KMS-11 (cell line): ENCODE measurements at regions not wholly inside any gene's neighbourhood (a gene's known extent, or its start where the extent isn't known, plus 50 kb on each side); places are given as distances from the start of the nearest gene placed in this dataset.

Experiments used
- H2AFZ ChIP-seq: fragments of 200-600 bp; sonication (generic); 2 replicates; pipeline ENCODE4 v1.6.1; 2016; ENCODE audit warnings: antibody characterized with exemption, mixed run types, low read depth
- H3K27ac ChIP-seq: fragments of 200-600 bp; sonication (generic); 2 replicates; pipeline ENCODE4 v1.6.1; 2016; ENCODE audit warnings: mild to moderate bottlenecking, mixed run types
- H3K27me3 ChIP-seq: fragments of 200-600 bp; sonication (generic); 2 replicates; pipeline ENCODE4 v1.6.1; 2017; ENCODE audit warnings: mild to moderate bottlenecking, low read depth, mixed run types, moderate library complexity; ENCODE audit not compliant: insufficient read depth
- H3K36me3 ChIP-seq: fragments of 200-600 bp; sonication (generic); 2 replicates; pipeline ENCODE4 v1.6.1; 2017; ENCODE audit warnings: mild to moderate bottlenecking, mixed run types; ENCODE audit not compliant: insufficient read depth
- H3K4me1 ChIP-seq: fragments of 200-600 bp; sonication (generic); 2 replicates; pipeline ENCODE4 v1.6.1; 2016; ENCODE audit warnings: mild to moderate bottlenecking, low read depth, mixed run types; ENCODE audit not compliant: poor library complexity, severe bottlenecking
- H3K4me2 ChIP-seq: fragments of 200-600 bp; sonication (generic); 2 replicates; pipeline ENCODE4 v1.7.0; 2016; ENCODE audit warnings: mild to moderate bottlenecking, mixed run types
- H3K4me3 ChIP-seq: fragments of 200-600 bp; sonication (generic); IDR thresholded peaks from 2 replicates; pipeline ENCODE4 v1.6.1; 2017; ENCODE audit warnings: low read depth, low read length, mixed read lengths; ENCODE audit not compliant: insufficient read depth
- H3K79me2 ChIP-seq: fragments of 200-600 bp; sonication (generic); 2 replicates; pipeline ENCODE4 v1.6.1; 2016; ENCODE audit warnings: low read depth, mixed run types; ENCODE audit not compliant: insufficient read depth
- H3K9ac ChIP-seq: fragments of 200-600 bp; sonication (generic); 2 replicates; pipeline ENCODE4 v1.6.1; 2016; ENCODE audit warnings: mild to moderate bottlenecking, mixed run types
- H4K20me1 ChIP-seq: fragments of 200-600 bp; sonication (generic); 2 replicates; pipeline ENCODE4 v1.6.1; 2016; ENCODE audit warnings: mild to moderate bottlenecking, mixed run types; ENCODE audit not compliant: insufficient read depth
- CTCF ChIP-seq: fragments of 200-600 bp; sonication (generic); conservative IDR thresholded peaks from 2 replicates; pipeline ENCODE4 v1.6.1; 2017; ENCODE audit warnings: low read depth, mild to moderate bottlenecking, antibody characterized with exemption, low read length, moderate library complexity, mixed read lengths

GRCh38 chr5:101153526-101153925 is 250.4 kb upstream of the ST8SIA4 start:
- H3K4me2 ChIP-seq: no peak overlapping the region
- no peak for TF ChIP-seq CTCF
- no peak overlapping the region for H3K27ac ChIP-seq
- no peaks in the 10 kb centered on the region for H3K36me3 ChIP-seq
- no peaks in the 10 kb centered on the region for H3K27me3 ChIP-seq
- H2AFZ ChIP-seq: no peak overlapping the region
- no peaks in the 10 kb centered on the region for H4K20me1 ChIP-seq
- H3K4me3 ChIP-seq: no peak overlapping the region
- no peaks in the 10 kb centered on the region for H3K79me2 ChIP-seq
- no peak overlapping the region for H3K9ac ChIP-seq
- H3K4me1 ChIP-seq: no peaks in the 10 kb centered on the region

DNA sequence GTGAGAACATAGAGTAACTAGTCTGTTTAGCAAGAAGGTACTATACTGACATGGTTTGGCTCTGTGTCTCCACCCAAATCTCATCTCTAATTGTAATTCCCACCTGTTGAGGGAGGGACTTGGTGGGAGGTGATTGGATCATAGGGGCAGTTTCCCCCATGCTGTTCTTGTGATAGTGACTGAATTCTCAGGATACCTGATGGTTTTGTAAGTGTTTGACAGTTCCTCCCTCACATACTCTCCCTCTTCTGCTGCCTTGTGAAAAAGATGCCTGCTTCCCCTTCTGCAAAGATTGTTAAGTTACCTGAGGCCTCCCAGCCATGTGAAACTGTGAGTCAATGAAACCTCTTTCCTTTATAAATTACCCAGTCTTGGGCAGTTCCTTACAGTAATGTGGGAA is 240.4 kb upstream of the ST8SIA4 start:
- Histone ChIP-seq H3K36me3 (no peaks in the 10 kb centered on the region), H4K20me1 (no peaks in the 10 kb centered on the region), H3K79me2 (no peaks in the 10 kb centered on the region), H3K27me3 (no peaks in the 10 kb centered on the region), H3K4me1 (no peaks in the 10 kb centered on the region), H2AFZ (no peak overlapping the region), H3K27ac (no peak overlapping the region), H3K4me3 (no peak overlapping the region), H3K4me2 (no peak overlapping the region), H3K9ac (no peak overlapping the region)
- no peak for TF ChIP-seq CTCF

GRCh38 chr5:101142102-101142501 is 239.0 kb upstream of the ST8SIA4 start:
- no peak for TF ChIP-seq CTCF
- H3K27me3 ChIP-seq: no peaks in the 10 kb centered on the region
- no peaks in the 10 kb centered on the region for H4K20me1 ChIP-seq
- H3K4me2 ChIP-seq: no peak overlapping the region
- H3K4me1 ChIP-seq: no peaks in the 10 kb centered on the region
- H3K79me2 ChIP-seq: no peaks in the 10 kb centered on the region
- no peak overlapping the region for H3K4me3 ChIP-seq
- no peak overlapping the region for H3K9ac ChIP-seq
- H2AFZ ChIP-seq: no peak overlapping the region
- no peak overlapping the region for H3K27ac ChIP-seq
- no peaks in the 10 kb centered on the region for H3K36me3 ChIP-seq

DNA sequence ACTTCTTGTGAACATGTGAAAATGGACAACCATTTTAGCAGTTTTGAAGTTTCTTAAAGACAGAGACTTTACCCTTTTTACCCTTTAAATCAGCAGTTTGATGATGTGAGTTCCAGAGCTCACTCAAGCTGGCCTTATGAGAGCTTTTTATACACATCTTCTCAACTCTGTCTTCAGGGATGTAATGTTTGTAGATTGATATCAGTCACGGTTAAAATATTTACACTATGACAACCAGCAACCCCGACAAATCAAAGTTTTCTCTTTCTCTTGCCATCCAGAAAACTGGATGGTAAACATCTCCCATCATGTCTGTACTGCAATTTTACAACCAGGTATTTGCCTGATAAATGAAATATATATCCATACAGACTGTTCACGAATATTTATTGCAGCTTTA is 233.4 kb upstream of the ST8SIA4 start:
- no peak overlapping the region for H3K4me2 ChIP-seq
- no peak overlapping the region for H3K27ac ChIP-seq
- H2AFZ ChIP-seq: no peak overlapping the region
- H3K36me3 ChIP-seq: no peaks in the 10 kb centered on the region
- no peaks in the 10 kb centered on the region for H4K20me1 ChIP-seq
- H3K4me1 ChIP-seq: no peaks in the 10 kb centered on the region
- no peak overlapping the region for H3K4me3 ChIP-seq
- H3K27me3 ChIP-seq: no peaks in the 10 kb centered on the region
- TF ChIP-seq CTCF: no peak
- no peak overlapping the region for H3K9ac ChIP-seq
- no peaks in the 10 kb centered on the region for H3K79me2 ChIP-seq

DNA sequence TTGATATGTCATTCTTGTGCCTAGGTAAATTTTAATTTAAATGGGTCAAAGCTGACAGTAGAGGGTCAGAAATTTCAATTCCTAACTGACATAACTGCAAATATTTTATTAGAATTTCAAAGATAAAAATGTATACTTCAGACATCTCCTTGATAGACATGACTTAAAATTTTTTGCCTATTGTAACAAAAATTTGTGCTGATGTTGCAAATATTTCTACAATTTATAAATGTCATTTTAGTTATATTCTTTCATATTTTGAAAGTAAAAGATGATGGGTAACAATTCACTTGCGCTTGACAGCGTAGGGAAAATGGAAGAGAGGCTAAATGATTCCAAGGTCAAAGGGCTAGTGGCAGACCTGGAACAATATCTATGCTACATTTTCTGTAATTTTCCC is 220.3 kb upstream of the ST8SIA4 start:
- Histone ChIP-seq H3K79me2 (no peaks in the 10 kb centered on the region), H3K27me3 (no peaks in the 10 kb centered on the region), H2AFZ (no peak overlapping the region), H3K4me3 (no peak overlapping the region), H3K9ac (no peak overlapping the region), H3K27ac (no peak overlapping the region), H4K20me1 (no peaks in the 10 kb centered on the region), H3K4me2 (no peak overlapping the region), H3K36me3 (no peaks in the 10 kb centered on the region), H3K4me1 (no peaks in the 10 kb centered on the region)
- TF ChIP-seq CTCF: no peak
